SW 1271 (cell line): ENCODE measurements at regions not wholly inside any gene's neighbourhood (a gene's known extent, or its start where the extent isn't known, plus 50 kb on each side); places are given as distances from the start of the nearest gene placed in this dataset.
A peak's percentile ranks its signal among the peaks of the same experiment; 100 is the strongest.

Experiments
- DNase-seq, 2 experiments: peaks; one replicate each; lab custom pipeline; 2025; lab: John Stamatoyannopoulos, UW

DNA sequence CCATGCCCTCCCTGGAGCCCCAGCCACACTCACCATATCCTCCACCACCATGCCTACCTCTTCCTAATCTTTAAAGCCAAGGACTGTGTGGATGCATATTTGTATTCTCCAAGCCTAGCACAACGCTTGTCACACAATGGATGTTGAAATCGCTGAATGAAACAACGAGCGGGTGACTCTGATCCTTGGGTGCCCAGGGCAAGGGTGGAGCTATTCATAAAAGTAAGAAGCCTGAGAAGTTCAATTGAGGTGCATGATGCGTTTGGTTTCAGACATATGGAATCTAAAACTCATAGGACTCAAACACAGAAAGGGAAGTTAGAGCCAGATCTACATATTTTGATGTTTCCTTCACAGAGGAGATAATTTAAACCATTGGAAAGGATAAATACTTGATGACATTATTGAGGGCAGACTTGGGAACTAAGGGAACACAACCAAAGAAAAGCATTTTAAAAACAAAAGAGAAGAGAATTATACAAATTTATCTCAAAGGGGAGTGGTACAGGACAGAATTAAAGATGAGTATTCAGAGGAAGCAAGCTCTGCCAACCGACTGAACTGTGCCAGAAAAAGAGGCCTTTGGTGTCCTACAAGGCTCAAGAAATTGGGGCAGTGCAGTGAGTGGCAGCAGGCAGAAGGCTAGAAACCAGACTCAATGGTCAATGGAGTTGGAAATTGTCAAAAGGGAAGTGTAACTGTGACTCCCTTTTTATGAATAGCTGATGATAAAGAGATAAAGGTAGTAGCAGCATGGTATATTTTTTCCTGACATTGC is 200.6 kb upstream of the NCKAP5 start:
- no peak for DNase-seq

DNA sequence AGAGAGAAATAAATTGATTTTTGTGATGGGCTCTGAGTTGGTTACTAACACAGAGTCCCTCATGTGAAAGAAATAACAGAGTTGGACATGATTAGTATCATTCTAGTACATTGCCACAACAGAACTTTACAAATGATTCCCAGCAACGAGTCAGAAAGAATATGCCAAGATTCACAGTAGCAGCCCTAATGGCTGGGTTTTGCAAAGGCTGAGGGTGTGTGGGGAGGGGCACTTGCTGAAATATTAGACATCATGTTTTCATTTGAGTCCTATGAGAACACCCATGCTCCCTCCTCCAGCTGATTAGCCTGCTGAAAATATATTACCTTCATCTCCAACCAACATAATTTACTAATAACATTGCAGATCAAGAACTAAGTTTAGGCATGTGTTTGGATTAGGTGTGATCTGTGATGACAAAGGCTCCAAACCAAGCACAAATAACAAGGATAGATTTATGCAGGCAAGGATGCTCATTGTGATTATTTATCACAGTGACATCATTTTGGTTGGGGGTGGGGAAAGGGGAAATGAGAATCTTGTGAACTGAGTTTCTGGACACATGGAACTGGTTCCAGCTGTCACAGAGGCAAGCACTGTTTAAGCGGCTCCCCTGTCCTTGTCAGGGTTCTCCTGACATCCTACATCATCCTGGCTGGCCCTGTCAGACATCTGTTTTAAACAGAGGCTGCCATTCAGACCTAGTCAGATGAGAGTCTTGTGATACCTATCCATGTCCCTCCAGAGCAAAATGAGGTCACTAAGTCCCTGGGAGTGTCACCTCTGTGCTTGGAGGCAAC is 205.8 kb upstream of the NCKAP5 start:
- DNase-seq = no peak

DNA sequence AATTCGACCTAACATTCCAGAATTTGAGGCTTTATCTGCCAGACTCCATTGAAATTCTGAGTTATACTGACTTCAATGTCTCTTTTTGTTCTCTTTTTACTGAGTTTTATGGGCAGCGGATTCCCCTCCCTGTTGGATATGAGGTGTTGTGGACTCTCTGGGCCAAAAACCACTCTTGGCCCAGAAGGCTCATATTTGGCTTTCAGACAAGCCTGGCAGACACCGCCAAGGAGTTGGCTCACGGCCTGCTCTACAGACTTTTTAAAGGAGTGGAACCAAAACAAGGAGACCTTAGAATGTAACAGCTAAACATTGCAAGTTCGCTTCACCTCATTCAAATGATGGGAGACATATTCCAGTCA is 206.4 kb upstream of the NCKAP5 start:
- DNase-seq = no peak

DNA sequence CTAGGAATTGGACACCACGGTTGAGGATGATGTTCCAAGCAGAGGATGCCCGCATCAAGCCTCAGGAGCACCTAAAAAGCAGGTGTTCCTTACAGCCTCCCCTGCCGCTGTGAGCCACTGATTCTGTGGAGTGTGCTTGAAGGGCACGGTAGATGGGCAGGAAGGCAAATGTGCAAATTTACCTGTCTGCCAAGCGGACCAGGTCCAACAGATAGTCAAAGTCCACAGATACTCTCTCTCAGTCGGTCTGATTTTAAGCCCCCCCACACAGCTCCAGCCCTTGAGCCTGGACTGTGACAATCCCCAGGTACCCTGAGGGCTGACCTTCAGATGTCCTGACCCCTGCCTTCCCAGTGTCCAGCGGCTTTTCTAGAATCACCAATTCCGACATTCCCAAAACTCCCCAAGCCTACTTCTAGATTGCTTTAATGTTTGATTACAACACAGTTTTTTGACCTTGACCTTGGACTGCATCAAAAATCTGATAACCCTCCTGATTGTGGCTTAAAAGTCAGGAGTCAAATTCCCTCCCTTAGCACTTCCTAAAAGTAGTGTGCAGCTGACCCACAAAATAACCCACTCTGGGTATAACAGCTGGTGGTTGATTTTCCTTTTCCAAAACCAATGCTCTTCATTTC is 208.8 kb upstream of the NCKAP5 start:
- DNase-seq = no peak

DNA sequence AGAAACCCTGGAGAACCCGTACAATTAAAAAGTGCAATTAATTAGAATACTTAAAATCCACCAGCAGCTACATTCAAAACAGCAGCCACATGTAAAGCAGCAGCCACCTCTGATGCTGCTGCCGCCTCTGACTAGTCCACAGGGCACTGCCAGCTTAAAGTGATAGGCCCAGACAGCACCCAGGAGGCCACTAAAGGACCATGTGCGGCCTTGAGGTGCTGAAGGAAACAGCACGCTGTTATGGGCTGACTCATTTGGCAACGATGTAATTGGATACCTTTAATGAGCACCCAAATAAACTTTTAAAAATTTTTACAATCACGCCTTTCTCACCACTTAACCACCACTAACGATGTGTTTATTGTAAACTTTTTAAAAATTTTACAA is 209.3 kb upstream of the NCKAP5 start:
- peak in 1 of 2 experiments; percentile 4 for DNase-seq

DNA sequence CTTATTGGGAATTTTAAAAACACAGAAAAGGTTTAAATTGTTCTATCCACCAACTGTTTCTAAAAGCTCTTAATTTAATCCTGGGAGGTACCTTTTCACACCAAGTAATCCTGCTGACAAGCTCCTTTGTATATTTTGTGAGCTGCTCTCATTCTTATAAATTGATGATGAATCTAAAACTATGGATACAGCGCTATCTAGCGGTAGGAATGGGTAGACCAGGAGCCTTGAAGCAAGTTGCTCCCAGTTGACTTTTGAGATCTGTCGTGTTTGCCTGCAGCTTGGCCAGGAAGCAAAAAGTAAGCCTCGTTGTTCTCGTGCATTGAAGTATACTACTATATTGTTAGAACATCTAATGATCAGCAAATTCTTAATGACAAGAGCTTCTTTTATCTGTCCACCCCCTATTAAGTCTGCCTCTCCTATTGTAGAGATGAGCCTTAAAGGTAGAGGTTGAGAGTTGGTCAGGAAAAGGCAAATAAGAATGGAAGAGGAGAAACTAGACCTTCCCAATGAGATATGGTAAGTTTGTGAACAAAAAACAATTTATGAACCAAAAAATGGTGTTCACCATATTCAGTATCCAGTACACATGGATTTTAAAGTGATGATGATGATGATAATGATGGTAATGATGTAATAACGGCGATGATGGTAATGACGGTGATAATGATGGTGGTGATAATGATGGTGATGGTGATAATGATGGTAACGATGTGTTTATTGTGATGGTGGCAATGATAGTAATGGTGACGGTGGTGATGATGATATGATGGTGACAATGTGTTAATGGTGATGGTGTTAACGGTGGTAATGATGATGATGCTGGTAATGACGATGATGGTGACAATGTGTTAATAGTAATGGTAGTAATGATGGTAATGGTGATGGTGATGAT is 212.1 kb upstream of the NCKAP5 start:
- DNase-seq = peak; percentile 28 to 77

DNA sequence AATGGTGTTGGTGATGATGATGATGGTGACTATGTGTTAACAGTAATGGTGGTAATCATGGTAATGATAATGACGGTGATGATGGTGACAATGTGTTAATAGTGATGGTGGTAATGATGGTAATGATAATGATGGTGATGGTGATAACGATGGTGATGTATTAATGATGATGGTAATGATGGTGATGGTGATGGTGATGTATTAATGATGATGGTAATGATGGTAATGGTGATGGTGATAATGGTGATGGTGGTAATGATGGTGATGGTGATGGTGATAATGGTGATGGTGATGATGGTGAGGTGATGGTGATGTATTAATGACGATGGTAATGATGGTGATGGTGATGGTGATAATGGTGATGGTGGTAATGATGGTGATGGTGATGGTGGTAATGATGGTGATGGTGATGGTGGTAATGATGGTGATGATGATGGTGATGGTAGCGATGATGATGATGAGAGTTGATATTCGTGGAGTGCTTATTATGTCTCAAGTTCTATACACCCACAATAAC is 212.8 kb upstream of the NCKAP5 start:
- no peak for DNase-seq

DNA sequence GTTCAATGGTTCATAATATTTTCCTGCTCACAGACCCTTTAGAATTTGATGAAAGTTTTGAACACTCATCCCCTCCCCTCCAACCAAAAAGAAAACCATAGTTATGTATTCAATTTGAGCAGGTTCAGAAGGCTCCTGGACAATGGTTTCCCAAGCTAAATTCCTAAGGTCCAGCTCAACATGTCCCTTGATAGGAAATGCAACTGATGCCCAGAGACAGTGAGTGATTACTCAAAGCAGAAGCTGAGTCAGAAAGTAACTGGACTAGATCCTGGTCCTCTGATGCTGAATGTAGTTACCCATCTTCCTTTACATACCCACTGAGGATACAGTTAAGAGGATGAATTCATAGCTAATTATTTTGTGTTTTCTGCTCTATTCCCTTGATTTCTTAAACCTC is 218.9 kb upstream of the NCKAP5 start:
- DNase-seq = peak in 1 of 2 experiments; percentile 9

DNA sequence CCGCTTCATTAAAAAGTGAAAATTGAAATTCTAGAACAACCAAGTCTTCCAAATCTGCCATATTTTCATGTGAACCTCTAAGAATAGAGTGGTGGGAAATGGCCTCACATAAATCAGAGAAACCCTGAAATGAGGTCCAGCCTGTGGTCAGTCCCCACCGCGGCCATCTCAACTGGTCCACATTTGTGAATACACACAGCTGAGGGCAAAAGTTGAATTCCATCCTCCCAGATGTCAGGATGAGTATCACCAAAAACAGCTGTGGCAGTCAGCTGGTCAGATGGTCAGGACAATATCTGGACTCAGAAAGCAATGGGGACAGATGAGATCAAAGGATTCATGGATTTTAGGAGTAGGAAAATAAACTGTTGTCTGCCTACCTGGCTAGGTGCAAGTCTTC is 219.4 kb upstream of the NCKAP5 start:
- no peak for DNase-seq

DNA sequence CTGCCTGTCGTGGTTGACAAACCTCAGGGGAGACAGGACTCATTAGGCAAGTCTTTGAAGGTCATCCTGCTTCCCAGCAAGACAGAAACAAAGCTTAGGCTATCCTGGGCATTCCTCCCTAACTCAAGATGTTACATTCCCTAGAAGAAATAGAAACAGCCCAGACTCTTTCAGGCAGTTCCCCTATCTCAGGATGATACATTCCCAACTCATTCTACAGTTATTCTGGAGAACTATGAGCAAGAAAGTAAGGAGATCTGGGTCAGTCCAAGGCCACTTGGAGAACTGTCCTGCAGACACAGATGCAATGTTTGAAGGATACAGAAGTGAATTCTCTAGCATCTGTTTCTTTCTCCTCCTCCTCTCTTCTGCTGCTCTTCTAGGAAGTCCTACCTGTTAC is 220.1 kb upstream of the NCKAP5 start:
- DNase-seq = no peak

DNA sequence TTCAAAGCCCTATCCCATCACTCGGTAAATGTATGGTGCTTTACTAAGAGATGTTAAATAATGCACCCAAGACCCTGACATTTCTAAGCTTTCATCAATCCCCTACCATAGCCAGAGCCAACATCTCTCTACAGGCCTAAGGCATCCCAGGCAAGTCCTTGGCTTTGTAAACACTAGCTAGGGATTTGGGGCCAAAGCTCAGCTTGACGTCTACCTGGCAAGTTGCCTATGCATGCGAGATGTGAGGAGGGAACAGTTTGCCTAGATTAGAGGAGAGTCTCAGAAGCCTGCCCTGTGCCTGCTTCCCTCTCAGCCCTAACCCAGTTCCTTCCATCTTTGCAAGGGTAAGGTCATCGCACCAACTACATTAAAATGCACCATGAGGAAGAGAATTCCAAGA is 221.5 kb upstream of the NCKAP5 start:
- no peak for DNase-seq

DNA sequence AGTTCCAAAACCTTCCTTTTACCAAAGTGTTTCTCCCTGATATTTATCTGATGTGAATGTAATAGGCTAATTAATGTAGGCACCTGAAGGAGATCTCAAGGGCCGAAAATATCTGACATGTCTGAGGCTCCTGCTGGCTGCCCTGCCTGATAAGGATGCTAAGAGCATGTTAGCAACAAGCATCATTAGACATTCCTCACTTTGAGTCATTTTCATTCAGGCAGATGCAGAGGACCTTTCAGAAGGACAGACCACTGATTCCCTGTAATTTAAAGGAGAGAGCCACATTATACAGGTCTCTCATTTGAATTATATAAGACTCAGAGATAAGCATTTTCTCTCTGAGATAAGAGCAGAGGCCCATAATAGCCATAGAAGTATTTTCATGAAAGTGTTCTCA is 222.4 kb upstream of the NCKAP5 start:
- DNase-seq = peak in 1 of 2 experiments; percentile 30

DNA sequence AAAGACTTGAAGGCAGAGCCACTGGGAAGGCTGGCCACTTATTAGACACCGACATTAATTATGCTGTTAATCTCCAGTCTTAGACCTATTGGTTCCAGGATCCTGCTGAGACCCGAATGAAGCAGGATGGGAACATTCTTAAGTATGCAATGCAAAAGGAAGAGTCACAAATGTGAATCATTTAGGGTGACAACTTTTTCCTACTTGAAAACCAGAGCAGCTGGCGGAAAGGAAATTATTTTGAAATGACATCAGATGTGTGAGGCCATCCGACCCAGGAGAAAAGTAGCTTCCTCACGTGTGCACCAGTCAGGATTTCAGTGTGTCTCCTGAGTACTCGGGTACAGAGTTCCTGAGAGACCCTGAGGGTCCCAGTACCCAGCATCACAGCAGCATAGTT is 222.9 kb upstream of the NCKAP5 start:
- DNase-seq = peak; percentile 62 to 79

DNA sequence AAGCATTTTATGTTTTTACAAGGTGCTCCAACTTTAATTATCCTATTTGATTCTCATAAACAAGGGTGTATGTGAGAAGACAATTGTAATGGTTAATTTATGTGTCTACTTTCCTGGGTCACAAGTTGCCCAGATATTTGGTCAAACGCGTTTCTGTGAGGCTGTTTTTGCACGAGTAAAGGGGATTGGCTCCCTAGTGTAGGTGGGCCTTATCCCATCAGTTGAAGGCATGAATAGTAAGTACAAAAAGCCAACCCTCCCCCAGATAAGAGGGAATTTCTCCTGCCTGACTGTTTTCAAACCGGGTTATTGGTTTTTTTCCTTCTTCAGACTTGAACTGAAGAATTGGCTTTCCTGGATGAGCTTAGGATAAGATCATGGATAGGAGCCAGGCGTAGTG is 224.0 kb upstream of the NCKAP5 start:
- DNase-seq = no peak

DNA sequence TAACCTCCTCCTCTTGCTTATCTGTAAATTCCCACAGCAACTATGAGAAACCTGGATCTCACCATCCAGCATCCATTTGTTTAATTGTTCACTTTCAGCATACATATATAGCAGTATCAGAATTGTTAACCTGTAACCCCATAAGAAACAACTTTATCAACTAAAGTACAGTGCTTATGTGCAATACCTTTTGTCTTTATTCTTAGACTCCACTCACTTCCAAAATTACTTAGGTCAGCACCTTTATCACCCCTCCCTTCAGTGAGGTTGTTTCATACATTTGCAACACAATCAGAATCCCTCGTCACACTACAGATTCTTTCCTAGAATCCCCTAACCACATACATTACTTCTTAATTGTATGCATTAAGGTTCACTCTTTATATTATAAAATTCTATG is 225.9 kb upstream of the NCKAP5 start:
- DNase-seq = no peak

DNA sequence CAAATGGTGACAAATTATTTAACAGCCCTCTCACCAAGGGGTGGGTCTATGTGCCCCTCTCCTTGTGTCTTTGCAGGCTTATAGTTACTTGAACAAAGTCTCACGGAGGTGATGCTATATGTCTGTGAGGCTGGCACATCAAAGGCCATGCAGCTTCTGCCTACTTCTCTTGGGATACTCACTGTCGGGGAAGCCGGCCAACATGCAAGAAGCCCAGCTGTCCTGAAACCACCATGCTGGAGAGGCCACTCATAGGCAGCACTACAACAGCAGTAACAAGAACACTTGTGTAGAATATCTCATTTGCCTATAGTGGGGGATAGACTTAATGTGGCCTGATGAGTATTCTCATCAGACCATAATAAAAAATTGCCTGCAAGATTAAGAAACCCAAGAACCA is 233.7 kb upstream of the NCKAP5 start:
- no peak for DNase-seq

DNA sequence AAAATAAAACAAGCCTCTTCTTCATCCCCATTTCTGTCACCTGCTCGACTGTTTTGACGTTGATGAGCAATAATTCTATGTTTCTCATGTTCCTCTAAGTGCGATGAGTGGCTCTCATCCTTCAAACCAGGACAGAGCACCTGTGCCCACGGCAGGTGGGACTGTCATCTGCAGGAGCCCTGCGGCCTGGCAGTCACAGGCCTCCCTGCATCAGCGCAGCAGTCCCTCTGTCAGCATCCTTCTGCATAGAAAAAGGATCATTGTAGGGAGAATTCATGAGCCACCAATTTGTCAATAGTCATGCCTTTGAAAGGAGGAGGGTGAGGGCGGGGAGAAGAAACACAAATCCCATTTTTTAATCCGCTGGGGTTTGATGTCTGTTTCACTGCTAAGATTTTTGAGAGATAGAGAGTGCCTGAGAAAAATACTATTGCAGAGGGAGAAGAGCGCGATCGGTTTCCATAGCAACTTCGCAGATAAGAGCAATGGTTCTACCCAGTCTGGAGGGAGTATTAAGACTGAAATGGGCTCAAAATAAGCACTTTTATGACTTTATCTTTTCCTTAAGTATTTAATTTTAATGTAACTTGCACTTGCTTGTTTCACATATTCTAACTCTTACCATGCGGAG is 234.3 kb upstream of the NCKAP5 start:
- no peak for DNase-seq

DNA sequence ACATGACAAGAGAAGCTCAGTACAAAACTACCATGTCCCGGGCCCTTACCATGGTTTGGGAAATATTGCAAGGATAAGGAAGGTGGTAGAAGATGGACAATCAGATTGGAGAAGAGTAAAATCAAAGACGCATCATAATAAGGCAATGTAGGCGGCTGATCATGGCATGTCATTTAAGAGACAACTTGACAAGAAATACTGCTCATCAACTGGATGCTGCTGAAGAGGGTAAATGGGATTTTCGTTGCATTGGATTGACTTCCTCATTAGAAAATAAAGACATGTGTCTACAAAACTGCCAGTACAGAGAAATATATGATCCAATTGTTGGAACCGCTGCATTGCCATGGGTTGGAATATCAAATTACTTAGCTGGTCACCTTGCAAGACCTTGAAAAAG is 238.3 kb upstream of the NCKAP5 start:
- DNase-seq = no peak

DNA sequence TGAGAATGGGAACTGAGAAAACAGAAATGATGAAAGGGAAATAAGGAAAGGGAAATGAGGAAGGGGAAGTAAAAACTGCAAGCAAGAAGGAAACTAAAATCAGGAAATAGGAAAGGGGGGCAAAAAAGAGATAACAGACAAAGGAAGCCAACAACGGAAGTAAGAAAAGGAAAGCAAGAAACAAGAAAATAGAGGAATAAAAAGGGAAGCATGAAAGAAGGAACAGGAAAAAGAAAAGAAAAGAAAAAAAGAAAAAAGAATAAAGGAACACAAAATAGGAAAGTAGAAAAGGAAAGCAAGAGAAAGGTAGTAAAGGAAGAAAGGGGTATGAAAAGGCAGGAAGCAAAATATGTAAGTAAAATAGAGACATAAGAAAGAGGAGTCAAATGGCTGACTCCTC is 241.2 kb upstream of the NCKAP5 start:
- no peak for DNase-seq

DNA sequence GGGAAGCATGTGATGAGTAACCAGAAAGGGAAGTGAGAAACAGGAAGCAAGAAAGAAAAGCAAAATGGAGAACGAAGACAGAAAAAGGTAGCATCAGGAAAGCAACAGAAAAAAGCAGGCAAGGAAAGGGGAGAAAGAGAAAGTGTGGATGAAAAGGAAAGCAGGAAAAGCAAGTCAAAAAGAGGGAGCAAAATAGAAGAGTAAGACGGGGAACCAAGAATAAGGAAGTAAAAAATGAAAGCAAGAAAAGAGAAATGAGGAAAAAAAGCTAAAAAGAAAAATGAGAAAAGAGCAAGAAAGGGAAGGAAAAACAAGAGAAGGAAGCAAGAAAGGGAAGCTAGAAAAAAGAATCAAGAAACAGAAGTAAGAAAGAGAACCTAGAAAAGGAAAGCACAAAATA is 242.3 kb upstream of the NCKAP5 start:
- DNase-seq = no peak

DNA sequence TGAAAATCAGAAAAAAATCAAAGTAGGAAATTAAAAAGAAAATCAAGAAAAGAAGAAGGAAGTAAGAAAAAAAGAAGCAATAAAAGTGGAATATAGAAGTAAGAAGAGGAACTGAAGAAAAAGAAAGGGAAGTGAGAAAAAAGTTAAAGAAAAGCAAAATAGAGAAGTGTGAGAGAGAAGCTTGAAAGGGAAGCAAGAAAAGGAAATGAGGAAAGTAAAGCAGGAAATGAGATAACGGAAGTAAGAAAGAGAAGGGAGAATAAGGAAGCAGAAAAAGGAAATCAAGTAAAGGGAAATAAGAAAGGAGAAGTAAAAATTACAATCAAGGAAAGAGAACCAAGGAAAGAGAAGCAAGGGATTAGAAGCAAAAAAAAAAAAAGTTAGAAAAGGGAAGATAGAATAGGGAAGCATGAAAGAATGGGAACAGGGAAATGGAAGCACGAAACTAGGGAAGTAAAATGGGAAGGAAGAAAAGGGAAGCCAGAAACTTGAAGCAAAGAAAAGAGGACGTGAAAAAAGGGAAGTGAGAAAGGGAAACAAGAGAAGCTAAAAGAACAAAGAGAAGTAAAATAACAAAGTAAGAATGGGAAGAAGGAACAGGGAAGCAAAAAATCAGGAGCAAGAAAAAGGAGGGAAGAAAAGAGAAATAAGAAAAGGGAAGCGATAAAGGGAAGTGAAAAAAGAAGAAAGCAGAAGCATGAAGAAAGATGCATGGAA is 243.3 kb upstream of the NCKAP5 start:
- no peak for DNase-seq
